H1 (cell line): ENCODE measurements at regions not wholly inside any gene's neighbourhood (a gene's known extent, or its start where the extent isn't known, plus 50 kb on each side); places are given as distances from the start of the nearest gene placed in this dataset.

Source experiments
- CTCF ChIA-PET: fragments of 300-600 bp; sonication (Branson Sonifier 250); formaldehyde crosslinking; loops from one replicate; lab custom pipeline; 2021; ENCODE audit not compliant: partially characterized antibody; lab: Charles Lee
- POLR2A ChIA-PET: fragments of 300-600 bp; sonication (Branson Sonifier 250); formaldehyde crosslinking; loops from one replicate; lab custom pipeline; 2021; ENCODE audit warnings: inconsistent platforms; ENCODE audit not compliant: partially characterized antibody; lab: Charles Lee
- DNase-seq, 2 experiments: peaks; one replicate each; pipeline versions ENCODE4 v3.0.0 to v3.0.0-alpha.2; 2010 to 2022; ENCODE audit warnings: low spot score in 2 of 2, low read depth in 1 of 2, mixed read lengths in 1 of 2
- FAIRE-seq: peaks from 2 replicates; lab custom pipeline; 2011; peaks lifted over from hg19 to GRCh38; lab: Jason Lieb, UNC
- H2AFZ ChIP-seq: 2 replicates; pipeline ENCODE4 v1.8.1; 2012; ENCODE audit warnings: low read length, inconsistent platforms
- H2AK5ac ChIP-seq: 2 replicates; pipeline ENCODE4 v1.6.1; 2013; ENCODE audit warnings: low read depth, low read length
- H2BK120ac ChIP-seq: replicated peaks from 2 replicates; pipeline ENCODE3; 2013; ENCODE audit warnings: low read depth, low read length, inconsistent platforms
- H2BK12ac ChIP-seq: 2 replicates; pipeline ENCODE4 v1.6.1; 2013; ENCODE audit warnings: low read depth, low read length
- H2BK15ac ChIP-seq: 2 replicates; pipeline ENCODE4 v1.6.1; 2013; ENCODE audit warnings: low read length
- H2BK20ac ChIP-seq: 2 replicates; pipeline ENCODE4 v1.6.1; 2013; ENCODE audit warnings: low read length
- H2BK5ac ChIP-seq: 2 replicates; pipeline ENCODE4 v1.6.1; 2013; ENCODE audit warnings: low read depth, low read length
- H3K14ac ChIP-seq: 2 replicates; pipeline ENCODE4 v1.6.1; 2013; ENCODE audit warnings: inconsistent platforms; ENCODE audit not compliant: insufficient read length
- H3K18ac ChIP-seq: 2 replicates; pipeline ENCODE4 v1.6.1; 2013; ENCODE audit warnings: low read length; ENCODE audit errors: extremely low read depth
- H3K23ac ChIP-seq: 2 replicates; pipeline ENCODE4 v1.6.1; 2013; ENCODE audit warnings: inconsistent platforms; ENCODE audit not compliant: insufficient read length
- H3K23me2 ChIP-seq: 2 replicates; pipeline ENCODE4 v1.6.1; 2013; ENCODE audit warnings: low read depth, low read length
- H3K27ac ChIP-seq: 2 replicates; pipeline ENCODE4 v1.6.1; 2011; ENCODE audit warnings: low read depth, low read length, inconsistent platforms
- H3K27me3 ChIP-seq, 4 experiments: replicated peaks in 1 of 4; 1 replicate in 1 of 4; 2 replicates in 3 of 4; pipeline versions ENCODE4 v1.6.1 to v1.8.1; 2011 to 2013; ENCODE audit warnings: low read length in 3 of 4, mild to moderate bottlenecking in 3 of 4, inconsistent platforms in 2 of 4, mixed read lengths in 2 of 4, moderate library complexity in 1 of 4; ENCODE audit not compliant: control insufficient read depth in 3 of 4, insufficient read depth in 3 of 4; ENCODE audit errors: extremely low read depth in 1 of 4
- H3K36me3 ChIP-seq, 4 experiments: 2 replicates each; pipeline versions ENCODE4 v1.6.1 to v1.8.1; 2011 to 2013; ENCODE audit warnings: mild to moderate bottlenecking in 4 of 4, low read length in 3 of 4, moderate library complexity in 2 of 4, control low read depth in 1 of 4, inconsistent platforms in 1 of 4; ENCODE audit not compliant: insufficient read depth in 4 of 4, control insufficient read depth in 2 of 4
- H3K4ac ChIP-seq: replicated peaks from 2 replicates; pipeline ENCODE3; 2013; ENCODE audit warnings: low read length, low read depth, mixed read lengths, inconsistent platforms; ENCODE audit not compliant: insufficient read length
- H3K4me1 ChIP-seq, 4 experiments: replicated peaks in 1 of 4; 1 replicate in 1 of 4; 2 replicates in 3 of 4; pipeline versions ENCODE4 v1.6.1 to v1.8.1; 2011 to 2013; ENCODE audit warnings: low read length in 3 of 4, inconsistent platforms in 2 of 4, mixed read lengths in 1 of 4; ENCODE audit not compliant: insufficient read depth in 4 of 4, control insufficient read depth in 3 of 4
- H3K4me2 ChIP-seq, 2 experiments: 2 replicates each; pipeline versions ENCODE4 v1.6.1 to v1.8.1; 2011 to 2013; ENCODE audit warnings: low read depth in 2 of 2, low read length in 2 of 2, control low read depth in 1 of 2, inconsistent platforms in 1 of 2, mild to moderate bottlenecking in 1 of 2; ENCODE audit not compliant: insufficient read depth in 1 of 2
- H3K4me3 ChIP-seq, 4 experiments: fragments of 200-600, 300-600 bp in 1 of 4; sonication (generic), shearing (Covaris generic), sonication (Bioruptor Twin) in 1 of 4; 2 replicates each; pipeline versions ENCODE4 v1.5.1 to v1.8.1; 2011 to 2016; ENCODE audit warnings: low read length in 4 of 4, low read depth in 3 of 4, control low read depth in 2 of 4, inconsistent platforms in 2 of 4, mild to moderate bottlenecking in 2 of 4, mixed read lengths in 1 of 4, moderate library complexity in 1 of 4; ENCODE audit not compliant: insufficient read depth in 2 of 4; ENCODE audit errors: extremely low read depth in 1 of 4
- H3K56ac ChIP-seq: replicated peaks from 2 replicates; pipeline ENCODE3; 2013; ENCODE audit warnings: low read depth, mild to moderate bottlenecking, mixed read lengths, low read length, inconsistent platforms; ENCODE audit not compliant: insufficient read length
- H3K79me1 ChIP-seq: 2 replicates; pipeline ENCODE4 v1.6.1; 2013; ENCODE audit warnings: low read depth, low read length, control low read depth
- H3K79me2 ChIP-seq, 2 experiments: 2 replicates each; pipeline versions ENCODE4 v1.6.1 to v1.8.1; 2012 to 2013; ENCODE audit warnings: low read length in 2 of 2, mild to moderate bottlenecking in 2 of 2, inconsistent platforms in 1 of 2; ENCODE audit not compliant: insufficient read depth in 2 of 2, control insufficient read depth in 1 of 2
- H3K9ac ChIP-seq, 4 experiments: replicated peaks in 1 of 4; 1 replicate in 1 of 4; 2 replicates in 3 of 4; pipeline versions ENCODE4 v1.6.1 to v1.8.1; 2011 to 2013; ENCODE audit warnings: low read depth in 3 of 4, low read length in 3 of 4, control low read depth in 2 of 4, mild to moderate bottlenecking in 2 of 4, moderate library complexity in 2 of 4, inconsistent platforms in 1 of 4; ENCODE audit errors: extremely low read depth in 1 of 4
- H3K9me3 ChIP-seq, 2 experiments: 2 replicates each; pipeline versions ENCODE4 v1.6.1 to v1.8.1; 2012 to 2013; ENCODE audit warnings: mild to moderate bottlenecking in 2 of 2, moderate library complexity in 2 of 2, control low read depth in 1 of 2, inconsistent platforms in 1 of 2, low read depth in 1 of 2, low read length in 1 of 2, mixed read lengths in 1 of 2; ENCODE audit not compliant: insufficient read depth in 2 of 2
- H4K20me1 ChIP-seq, 2 experiments: replicated peaks in 1 of 2; 2 replicates each; pipeline versions ENCODE3 to v1.8.1; 2011 to 2013; ENCODE audit warnings: inconsistent platforms in 2 of 2, low read length in 2 of 2, mild to moderate bottlenecking in 1 of 2; ENCODE audit not compliant: insufficient read depth in 2 of 2, control insufficient read depth in 1 of 2
- H4K5ac ChIP-seq: 2 replicates; pipeline ENCODE4 v1.6.1; 2013; ENCODE audit warnings: low read length, low read depth, mixed read lengths, inconsistent platforms; ENCODE audit not compliant: insufficient read length
- H4K8ac ChIP-seq: 2 replicates; pipeline ENCODE4 v1.8.0; 2013; ENCODE audit warnings: mild to moderate bottlenecking, moderate library complexity, low read length, inconsistent platforms; ENCODE audit not compliant: insufficient read depth; ENCODE audit errors: extremely low read depth
- H4K91ac ChIP-seq: replicated peaks from 2 replicates; pipeline ENCODE3; 2013; ENCODE audit warnings: low read length, mixed read lengths, inconsistent platforms; ENCODE audit not compliant: insufficient read length
- CEBPB ChIP-seq: IDR thresholded peaks from 2 replicates; pipeline ENCODE4 v1.6.1; 2012; ENCODE audit warnings: low read depth, low read length
- POU5F1 ChIP-seq: IDR thresholded peaks from 2 replicates; pipeline ENCODE4 v1.6.1; 2011; ENCODE audit warnings: low read depth, mild to moderate bottlenecking, low read length, moderate library complexity
- SIX5 ChIP-seq: IDR thresholded peaks from 2 replicates; pipeline ENCODE4 v1.6.1; 2011; ENCODE audit warnings: mild to moderate bottlenecking, low read depth, low read length
- WGBS, 2 experiments: shearing (Covaris generic) in 1 of 2; methylation state at CpG; one replicate each; pipeline versions ENCODE4 v1.1.6 to v1.1.7; 2013 to 2015; ENCODE audit warnings: low lambda C conversion rate in 2 of 2, mixed read lengths in 2 of 2, inconsistent platforms in 1 of 2, low coverage in 1 of 2, missing lambda C conversion rate in 1 of 2; ENCODE audit not compliant: insufficient replicate concordance in 2 of 2, insufficient coverage in 1 of 2, insufficient read length in 1 of 2; ENCODE audit errors: extremely low coverage in 1 of 2, missing lambda C conversion rate in 1 of 2; 5-methylcytosine and 5-hydroxymethylcytosine counted together

DNA sequence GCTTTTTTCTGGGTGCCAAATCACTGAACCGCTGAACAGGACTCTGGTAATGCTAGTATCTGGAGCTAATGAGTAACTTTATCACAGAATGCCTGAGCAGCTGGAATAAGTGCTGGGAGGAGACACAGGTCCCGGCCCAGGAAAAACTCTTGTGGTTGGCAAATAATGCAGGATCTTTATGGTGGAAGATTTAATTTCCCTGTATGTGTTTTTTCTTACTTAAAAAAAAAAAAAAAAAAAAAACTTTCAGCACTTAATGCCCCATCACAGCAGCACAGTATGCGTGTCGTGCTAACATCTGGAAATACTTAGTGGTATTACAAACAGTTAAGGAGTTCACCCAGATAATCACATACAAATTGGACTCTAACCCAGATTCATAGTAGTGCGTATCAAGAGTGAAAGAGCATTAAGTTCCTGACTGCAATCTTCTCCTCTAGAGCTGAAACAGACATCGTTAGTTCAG is 220.7 kb downstream of the TOMM20 start:
- POLR2A ChIA-PET = no interaction called here
- FAIRE-seq = no peak

More for the DNA sequence above, 220.7 kb downstream of the TOMM20 start:
- Histone ChIP-seq H4K5ac (no peak overlapping the region), H2BK15ac (no peak overlapping the region), H3K4ac (no peak overlapping the region), H3K27me3 (peaks cover 0 to 2% (median 0%) of the 10 kb centered on the region in 4 experiments; a peak in 1 of 7 replicates), H3K4me1 (peaks cover 0 to 6% (median 2%) of the 10 kb centered on the region in 4 experiments; a peak in 4 of 7 replicates), H3K36me3 (no peaks in the 10 kb centered on the region), H3K4me3 (no peak overlapping the region), H3K9ac (no peak overlapping the region), H3K14ac (no peak overlapping the region), H2AFZ (no peak overlapping the region), H3K56ac (no peak overlapping the region), H2AK5ac (no peak overlapping the region), H2BK5ac (no peak overlapping the region), H3K79me1 (no peaks in the 10 kb centered on the region), H3K4me2 (no peak overlapping the region), H3K23ac (no peak overlapping the region), H2BK20ac (0 out of 2 replicates have a peak overlapping the region, but pooled peaks have one; percentile 72), H3K18ac (no peak overlapping the region; the same call in 1 of the 2 replicates), H2BK120ac (no peak overlapping the region), H3K27ac (no peak overlapping the region), H2BK12ac (no peak overlapping the region), H3K9me3 (no peaks in the 10 kb centered on the region), H4K8ac (no peak overlapping the region), H3K79me2 (no peaks in the 10 kb centered on the region), H3K23me2 (no peaks in the 10 kb centered on the region), H4K91ac (no peak overlapping the region), H4K20me1 (no peaks in the 10 kb centered on the region)
- WGBS, 2 experiments = 94% methylated on average over 6 of the region's 6 CpGs; no CpG with 5 or more reads in 1 of the 2 experiments
- CTCF ChIA-PET = interaction anchor here (1.1 to 1.5 kb wide), 2 partner anchors 19 to 176 kb away, joined by 3 to 4 read pairs; no protein-coding TSS in a partner anchor
- DNase-seq = no peak
- TF ChIP-seq POU5F1 (no peak), SIX5 (no peak), CEBPB (no peak)
